GM12875 (cell line): ENCODE measurements at regions not wholly inside any gene's neighbourhood (a gene's known extent, or its start where the extent isn't known, plus 50 kb on each side); places are given as distances from the start of the nearest gene placed in this dataset.

Source experiments
- H3K4me3 ChIP-seq: one replicate; pipeline ENCODE4 v1.5.1; 2011; ENCODE audit warnings: low read depth, low read length, control low read depth
- TF ChIP-seq, protein P1 (sequence below): IDR thresholded peaks from 2 replicates; pipeline ENCODE4 v1.5.1; 2011; ENCODE audit warnings: low read depth, mild to moderate bottlenecking, control low read depth, inconsistent platforms, low read length, moderate library complexity, borderline replicate concordance; ENCODE audit not compliant: insufficient read depth

- H3K4me3 ChIP-seq = no peak overlapping the region
- TF ChIP-seq, protein P1, sequence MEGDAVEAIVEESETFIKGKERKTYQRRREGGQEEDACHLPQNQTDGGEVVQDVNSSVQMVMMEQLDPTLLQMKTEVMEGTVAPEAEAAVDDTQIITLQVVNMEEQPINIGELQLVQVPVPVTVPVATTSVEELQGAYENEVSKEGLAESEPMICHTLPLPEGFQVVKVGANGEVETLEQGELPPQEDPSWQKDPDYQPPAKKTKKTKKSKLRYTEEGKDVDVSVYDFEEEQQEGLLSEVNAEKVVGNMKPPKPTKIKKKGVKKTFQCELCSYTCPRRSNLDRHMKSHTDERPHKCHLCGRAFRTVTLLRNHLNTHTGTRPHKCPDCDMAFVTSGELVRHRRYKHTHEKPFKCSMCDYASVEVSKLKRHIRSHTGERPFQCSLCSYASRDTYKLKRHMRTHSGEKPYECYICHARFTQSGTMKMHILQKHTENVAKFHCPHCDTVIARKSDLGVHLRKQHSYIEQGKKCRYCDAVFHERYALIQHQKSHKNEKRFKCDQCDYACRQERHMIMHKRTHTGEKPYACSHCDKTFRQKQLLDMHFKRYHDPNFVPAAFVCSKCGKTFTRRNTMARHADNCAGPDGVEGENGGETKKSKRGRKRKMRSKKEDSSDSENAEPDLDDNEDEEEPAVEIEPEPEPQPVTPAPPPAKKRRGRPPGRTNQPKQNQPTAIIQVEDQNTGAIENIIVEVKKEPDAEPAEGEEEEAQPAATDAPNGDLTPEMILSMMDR = no peak
These were observed 95.3 kb upstream of the SOX11 start for GRCh38 chr2:5596868-5597267.

DNA sequence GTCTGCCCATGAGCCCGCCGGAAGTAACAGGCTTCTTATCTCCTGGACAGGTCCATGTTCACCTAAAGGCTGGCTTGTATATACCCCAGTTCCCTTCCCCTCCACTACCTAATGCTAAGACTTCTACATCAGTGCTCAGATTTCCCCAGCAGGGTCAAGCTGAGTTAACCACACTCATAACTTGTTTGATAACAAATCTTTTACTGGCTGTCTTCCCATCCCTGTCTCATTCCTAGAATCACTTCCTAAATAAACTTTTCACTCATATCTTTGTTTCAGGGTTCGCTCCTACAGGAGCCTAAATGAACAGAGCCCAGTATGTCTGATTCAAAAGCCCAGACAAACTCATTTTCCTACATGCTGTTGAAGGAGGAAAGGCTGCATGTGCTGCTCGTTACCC is 94.0 kb upstream of the SOX11 start:
- H3K4me3 ChIP-seq = no peak overlapping the region
- TF ChIP-seq, protein P1 = no peak

GRCh38 chr2:5609201-5609600 is 83.0 kb upstream of the SOX11 start:
- no peak overlapping the region for H3K4me3 ChIP-seq
- TF ChIP-seq, protein P1 = no peak

DNA sequence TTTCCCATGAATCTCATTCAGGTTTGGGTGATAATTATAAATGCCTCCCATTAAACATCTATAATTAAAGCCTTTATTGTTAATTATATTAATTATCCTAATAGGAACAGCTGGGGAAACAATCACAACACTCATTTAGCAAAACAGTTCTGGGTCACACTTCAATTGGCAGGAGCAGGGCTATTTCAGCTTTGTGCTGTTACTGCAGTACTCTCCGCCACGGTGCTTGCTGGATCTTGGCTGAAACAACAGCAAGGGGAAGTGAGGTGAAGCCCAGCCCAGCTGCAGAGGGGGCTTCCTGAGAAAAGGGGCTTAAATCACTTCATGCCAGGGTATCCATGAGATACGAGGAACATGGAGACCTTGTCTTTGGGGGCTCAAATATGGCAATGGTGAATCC is 79.5 kb upstream of the SOX11 start:
- no peak overlapping the region for H3K4me3 ChIP-seq
- TF ChIP-seq, protein P1 = no peak

DNA sequence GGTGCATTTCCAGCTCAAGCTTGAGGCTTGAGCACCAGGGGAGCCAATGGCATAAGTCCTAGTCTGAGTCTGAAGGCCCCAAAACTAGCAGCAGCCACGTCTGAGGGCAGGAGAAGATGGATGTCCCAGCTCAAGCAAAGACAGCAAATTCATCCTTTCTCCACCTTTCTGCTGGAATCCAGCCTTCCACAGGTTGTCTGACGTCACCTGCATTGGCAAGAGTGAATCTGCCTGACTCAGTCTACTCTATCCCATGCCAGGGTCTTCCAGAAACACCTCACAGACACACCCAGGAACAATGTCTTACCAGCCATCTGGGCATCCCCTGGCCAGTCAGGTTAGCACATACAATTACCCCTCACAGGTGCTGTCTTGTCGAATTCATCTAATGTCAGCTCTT is 76.2 kb upstream of the SOX11 start:
- H3K4me3 ChIP-seq = no peak overlapping the region
- TF ChIP-seq, protein P1 = no peak

DNA sequence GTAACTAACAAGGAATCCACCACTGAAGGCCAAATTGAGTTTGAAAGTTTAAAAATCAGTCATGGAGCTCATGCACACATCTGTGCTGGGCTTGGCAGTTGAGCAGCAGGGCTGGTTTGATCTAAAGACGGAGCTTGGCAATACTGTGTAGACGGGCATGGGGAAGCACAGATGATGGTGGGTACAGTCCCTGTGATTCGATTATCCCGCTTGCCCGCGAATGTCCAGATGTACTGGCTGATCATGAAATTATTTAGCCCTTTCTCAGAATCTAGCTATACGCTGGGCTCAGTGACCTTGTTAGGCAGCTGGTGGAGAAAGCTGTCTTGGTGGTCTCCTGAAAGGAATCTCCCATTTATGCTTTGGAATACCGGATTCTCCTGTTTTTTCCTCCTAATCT is 74.8 kb upstream of the SOX11 start:
- no peak overlapping the region for H3K4me3 ChIP-seq
- TF ChIP-seq, protein P1 = no peak

GRCh38 chr2:5617796-5618195 is 74.4 kb upstream of the SOX11 start:
- TF ChIP-seq, protein P1 = no peak
- no peak overlapping the region for H3K4me3 ChIP-seq
